Ishikawa (cell line): ENCODE measurements at regions not wholly inside any gene's neighbourhood (a gene's known extent, or its start where the extent isn't known, plus 50 kb on each side); places are given as distances from the start of the nearest gene placed in this dataset.

ENCODE experiments used
- CEBPB ChIP-seq: IDR thresholded peaks from 2 replicates; pipeline ENCODE4 v1.6.1; 2012
- CREB1 ChIP-seq: IDR thresholded peaks from 2 replicates; pipeline ENCODE4 v1.6.1; 2012; ENCODE audit warnings: low read depth
- EGR1 ChIP-seq: IDR thresholded peaks from 2 replicates; pipeline ENCODE4 v1.6.1; 2012
- EP300 ChIP-seq: IDR thresholded peaks from 2 replicates; pipeline ENCODE4 v1.6.1; 2012; ENCODE audit warnings: borderline replicate concordance
- FOXM1 ChIP-seq: IDR thresholded peaks from 2 replicates; pipeline ENCODE4 v1.6.1; 2012; ENCODE audit warnings: low read depth, borderline replicate concordance
- NFIC ChIP-seq: IDR thresholded peaks from 2 replicates; pipeline ENCODE4 v1.6.1; 2012
- RAD21 ChIP-seq: IDR thresholded peaks from 2 replicates; pipeline ENCODE4 v1.6.1; 2012; ENCODE audit warnings: low read depth
- TAF1 ChIP-seq: IDR thresholded peaks from 2 replicates; pipeline ENCODE4 v1.6.1; 2012; ENCODE audit warnings: low read depth, mild to moderate bottlenecking
- TCF12 ChIP-seq: IDR thresholded peaks from 2 replicates; pipeline ENCODE4 v1.6.1; 2012; ENCODE audit warnings: low read depth
- TEAD4 ChIP-seq: IDR thresholded peaks from 2 replicates; pipeline ENCODE4 v1.6.1; 2012
- USF1 ChIP-seq: IDR thresholded peaks from 2 replicates; pipeline ENCODE4 v1.6.1; 2012
- YY1 ChIP-seq: IDR thresholded peaks from 2 replicates; pipeline ENCODE4 v1.6.1; 2012; ENCODE audit warnings: low read depth
- ZBTB7A ChIP-seq: IDR thresholded peaks from 2 replicates; pipeline ENCODE4 v1.6.1; 2012; ENCODE audit warnings: low read depth
- TF ChIP-seq, protein P1 (sequence below): IDR thresholded peaks from 2 replicates; pipeline ENCODE4 v1.6.1; 2012; ENCODE audit warnings: low read depth, mild to moderate bottlenecking
- TF ChIP-seq, protein P2 (sequence below): IDR thresholded peaks from 2 replicates; pipeline ENCODE4 v1.6.1; 2012

- no peak for TF ChIP-seq FOXM1
- TF ChIP-seq NFIC: no peak
- no peak for TF ChIP-seq TEAD4
- no peak for TF ChIP-seq CEBPB
- no peak for TF ChIP-seq EGR1
- TF ChIP-seq, protein P1, sequence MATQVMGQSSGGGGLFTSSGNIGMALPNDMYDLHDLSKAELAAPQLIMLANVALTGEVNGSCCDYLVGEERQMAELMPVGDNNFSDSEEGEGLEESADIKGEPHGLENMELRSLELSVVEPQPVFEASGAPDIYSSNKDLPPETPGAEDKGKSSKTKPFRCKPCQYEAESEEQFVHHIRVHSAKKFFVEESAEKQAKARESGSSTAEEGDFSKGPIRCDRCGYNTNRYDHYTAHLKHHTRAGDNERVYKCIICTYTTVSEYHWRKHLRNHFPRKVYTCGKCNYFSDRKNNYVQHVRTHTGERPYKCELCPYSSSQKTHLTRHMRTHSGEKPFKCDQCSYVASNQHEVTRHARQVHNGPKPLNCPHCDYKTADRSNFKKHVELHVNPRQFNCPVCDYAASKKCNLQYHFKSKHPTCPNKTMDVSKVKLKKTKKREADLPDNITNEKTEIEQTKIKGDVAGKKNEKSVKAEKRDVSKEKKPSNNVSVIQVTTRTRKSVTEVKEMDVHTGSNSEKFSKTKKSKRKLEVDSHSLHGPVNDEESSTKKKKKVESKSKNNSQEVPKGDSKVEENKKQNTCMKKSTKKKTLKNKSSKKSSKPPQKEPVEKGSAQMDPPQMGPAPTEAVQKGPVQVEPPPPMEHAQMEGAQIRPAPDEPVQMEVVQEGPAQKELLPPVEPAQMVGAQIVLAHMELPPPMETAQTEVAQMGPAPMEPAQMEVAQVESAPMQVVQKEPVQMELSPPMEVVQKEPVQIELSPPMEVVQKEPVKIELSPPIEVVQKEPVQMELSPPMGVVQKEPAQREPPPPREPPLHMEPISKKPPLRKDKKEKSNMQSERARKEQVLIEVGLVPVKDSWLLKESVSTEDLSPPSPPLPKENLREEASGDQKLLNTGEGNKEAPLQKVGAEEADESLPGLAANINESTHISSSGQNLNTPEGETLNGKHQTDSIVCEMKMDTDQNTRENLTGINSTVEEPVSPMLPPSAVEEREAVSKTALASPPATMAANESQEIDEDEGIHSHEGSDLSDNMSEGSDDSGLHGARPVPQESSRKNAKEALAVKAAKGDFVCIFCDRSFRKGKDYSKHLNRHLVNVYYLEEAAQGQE: no peak
- no peak for TF ChIP-seq CREB1
- TF ChIP-seq RAD21: no peak
- TF ChIP-seq, protein P2, sequence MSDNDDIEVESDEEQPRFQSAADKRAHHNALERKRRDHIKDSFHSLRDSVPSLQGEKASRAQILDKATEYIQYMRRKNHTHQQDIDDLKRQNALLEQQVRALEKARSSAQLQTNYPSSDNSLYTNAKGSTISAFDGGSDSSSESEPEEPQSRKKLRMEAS: no peak
- TF ChIP-seq EP300: no peak
- TF ChIP-seq TAF1: no peak
- no peak for TF ChIP-seq YY1
- no peak for TF ChIP-seq TCF12
- TF ChIP-seq ZBTB7A: no peak
Measured at GRCh38 chr9:28899926-28900325, 1326.6 kb upstream of the C9orf72 start.

DNA sequence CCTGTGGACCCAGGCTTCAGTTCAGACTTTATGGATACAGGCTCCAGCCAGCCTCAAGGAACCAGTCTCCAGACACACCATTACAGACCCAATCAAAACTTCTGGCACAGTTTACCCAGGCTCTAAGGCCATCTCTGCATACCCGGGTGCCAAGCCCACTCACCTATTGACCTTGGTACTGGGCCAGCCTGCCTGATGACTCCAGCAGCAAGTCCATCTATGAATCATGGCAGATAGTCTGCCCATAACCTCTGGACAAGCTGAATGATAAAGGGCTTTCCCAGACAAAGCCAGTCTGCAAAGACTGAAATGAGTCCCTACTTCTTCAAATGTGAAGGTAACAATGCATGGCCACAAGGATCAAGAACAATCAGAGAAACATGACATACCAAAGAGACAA, 1327.1 kb upstream of the C9orf72 start:
- no peak for TF ChIP-seq CEBPB
- TF ChIP-seq EP300: no peak
- no peak for TF ChIP-seq FOXM1

GRCh38 chr9:28909526-28909925, 1336.2 kb upstream of the C9orf72 start:
- TF ChIP-seq EP300: no peak
- TF ChIP-seq RAD21: no peak
- TF ChIP-seq TEAD4: no peak
- TF ChIP-seq, protein P2: no peak

- TF ChIP-seq TEAD4 (no peak), CEBPB (no peak), TAF1 (no peak), FOXM1 (no peak), EGR1 (no peak), RAD21 (no peak), USF1 (no peak), TCF12 (no peak), NFIC (no peak), CREB1 (no peak)
- TF ChIP-seq, protein P2: no peak
- TF ChIP-seq, protein P1: no peak
Measured at GRCh38 chr9:28912621-28913020, 1339.3 kb upstream of the C9orf72 start.

GRCh38 chr9:28915202-28915930, 1342.1 kb upstream of the C9orf72 start:
- TF ChIP-seq ZBTB7A: no peak
- TF ChIP-seq, protein P2: no peak
- TF ChIP-seq, protein P1: no peak
- no peak for TF ChIP-seq YY1
- TF ChIP-seq NFIC: no peak
- TF ChIP-seq CEBPB: no peak
- TF ChIP-seq TEAD4: no peak
- TF ChIP-seq USF1: no peak
- TF ChIP-seq EGR1: no peak
- no peak for TF ChIP-seq RAD21
- TF ChIP-seq FOXM1: no peak
- no peak for TF ChIP-seq EP300
- TF ChIP-seq TCF12: no peak
